CD4-positive, alpha-beta T cell (primary cell): ENCODE measurements at regions not wholly inside any gene's neighbourhood (a gene's known extent, or its start where the extent isn't known, plus 50 kb on each side); places are given as distances from the start of the nearest gene placed in this dataset.

ENCODE experiments used
- ATAC-seq: fragments of 200-7000 bp; cut with Tn5 transposase; one replicate; pipeline ENCODE4 v1.10.0; 2022; ENCODE audit warnings: mild to moderate bottlenecking; ENCODE audit not compliant: poor library complexity
- CTCF ChIA-PET: fragments of 350-600 bp; sonication (Branson Sonifier 250); formaldehyde crosslinking; loops from one replicate; lab custom pipeline; 2021; ENCODE audit warnings: antibody characterized with exemption, inconsistent platforms; lab: Charles Lee
- POLR2A ChIA-PET: fragments of 350-600 bp; sonication (Branson Sonifier 250); formaldehyde crosslinking; loops from one replicate; lab custom pipeline; 2021; ENCODE audit warnings: antibody characterized with exemption, inconsistent platforms; lab: Charles Lee
- DNase-seq, 14 experiments: peaks; one replicate each; pipeline ENCODE4 v3.0.0-alpha.2; 2013 to 2020; ENCODE audit warnings: mixed read lengths in 2 of 14
- H3K27ac ChIP-seq, 2 donors: one replicate each; pipeline versions ENCODE4 v1.5.1 to v1.7.0; 2013; ENCODE audit warnings: low read length in 2 of 2, low read depth in 1 of 2, mild to moderate bottlenecking in 1 of 2
- H3K27me3 ChIP-seq, 2 experiments: 1 replicate in 1 of 2; 2 replicates in 1 of 2; pipeline versions ENCODE4 v1.6.1 to v1.7.0; 2013; ENCODE audit warnings: low read length in 2 of 2, control low read depth in 1 of 2, mild to moderate bottlenecking in 1 of 2, moderate library complexity in 1 of 2; ENCODE audit not compliant: insufficient read depth in 2 of 2, control insufficient read depth in 1 of 2
- H3K36me3 ChIP-seq: one replicate; pipeline ENCODE4 v1.6.1; 2013; ENCODE audit warnings: low read length, control low read depth; ENCODE audit not compliant: insufficient read depth
- H3K4me1 ChIP-seq: one replicate; pipeline ENCODE4 v1.6.1; 2013; ENCODE audit warnings: low read length, control low read depth; ENCODE audit not compliant: insufficient read depth
- H3K4me3 ChIP-seq: one replicate; pipeline ENCODE4 v1.5.1; 2013; ENCODE audit warnings: mild to moderate bottlenecking, low read length, moderate library complexity
- H3K9me3 ChIP-seq, 2 experiments: 1 replicate in 1 of 2; 2 replicates in 1 of 2; pipeline versions ENCODE4 v1.6.1 to v1.7.0; 2013; ENCODE audit warnings: low read length in 2 of 2, mild to moderate bottlenecking in 2 of 2, control low read depth in 1 of 2, moderate library complexity in 1 of 2; ENCODE audit not compliant: control insufficient read depth in 1 of 2, insufficient read depth in 1 of 2
- H3K27ac Mint-ChIP-seq: one replicate; pipeline ENCODE4 v1.8.0; 2020; ENCODE audit warnings: mixed read lengths
- H3K27me3 Mint-ChIP-seq: one replicate; pipeline ENCODE4 v1.8.0; 2021; ENCODE audit warnings: mixed read lengths
- H3K36me3 Mint-ChIP-seq: one replicate; pipeline ENCODE4 v1.8.0; 2021; ENCODE audit warnings: low read depth, mixed read lengths
- H3K4me1 Mint-ChIP-seq: one replicate; pipeline ENCODE4 v1.8.0; 2021; ENCODE audit warnings: low read depth, mixed read lengths
- H3K4me3 Mint-ChIP-seq: one replicate; pipeline ENCODE4 v1.8.0; 2020; ENCODE audit warnings: mild to moderate bottlenecking, mixed read lengths
- H3K9me3 Mint-ChIP-seq: one replicate; pipeline ENCODE4 v1.8.0; 2020; ENCODE audit warnings: mixed read lengths
- intact Hi-C, 2 experiments: fragments of 100-400 bp; cut with DNase I in 1 of 2; cut with micrococcal nuclease in 1 of 2; formaldehyde crosslinking; loops; one replicate each; pipeline versions ENCODE4 v1.15.1 to v1.9.0; 2023 to 2025; cut with DNase I, micrococcal nuclease
- TF ChIP-seq, protein P1 (sequence below): fragments of 200-600 bp; IDR thresholded peaks from one replicate; pipeline ENCODE4 v1.8.0; 2022; ENCODE audit warnings: antibody characterized with exemption, mild to moderate bottlenecking

DNA sequence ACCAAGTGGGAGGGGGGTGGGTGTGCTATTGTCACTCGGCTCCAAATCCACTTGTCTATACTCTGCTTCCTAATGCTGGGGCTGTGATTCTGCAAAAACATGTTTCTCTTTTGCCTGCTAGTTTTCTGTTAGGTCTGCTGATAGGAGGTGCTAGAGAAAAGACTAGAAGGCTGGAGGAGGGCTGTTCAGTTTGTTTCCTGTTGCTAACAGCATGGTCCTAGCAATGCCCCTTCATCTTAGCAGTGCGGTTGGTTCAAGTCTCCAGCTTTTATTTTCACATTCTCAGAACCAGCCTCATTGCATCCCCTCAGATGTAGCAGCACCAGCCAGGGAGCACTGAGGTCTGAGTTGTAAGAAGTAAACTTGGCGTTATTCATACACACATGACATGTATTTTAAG lies 310.2 kb downstream of the YTHDC2 start:
- ATAC-seq: no peak
- Histone ChIP-seq H3K9me3 (no peaks in the 10 kb centered on the region), H3K4me3 (no peak overlapping the region), H3K27me3 (no peaks in the 10 kb centered on the region), H3K27ac (no peak overlapping the region), H3K4me1 (no peaks in the 10 kb centered on the region), H3K36me3 (no peaks in the 10 kb centered on the region)
- Mint-ChIP-seq H3K9me3 (peaks cover 6% of the 10 kb centered on the region), H3K27me3 (no peaks in the 10 kb centered on the region), H3K27ac (no peak overlapping the region), H3K4me1 (no peaks in the 10 kb centered on the region), H3K4me3 (no peak overlapping the region), H3K36me3 (no peaks in the 10 kb centered on the region)
- no peak for DNase-seq
- CTCF ChIA-PET: no interaction called here
- intact Hi-C loops: no loop called here
- POLR2A ChIA-PET: no interaction called here
- TF ChIP-seq, protein P1, sequence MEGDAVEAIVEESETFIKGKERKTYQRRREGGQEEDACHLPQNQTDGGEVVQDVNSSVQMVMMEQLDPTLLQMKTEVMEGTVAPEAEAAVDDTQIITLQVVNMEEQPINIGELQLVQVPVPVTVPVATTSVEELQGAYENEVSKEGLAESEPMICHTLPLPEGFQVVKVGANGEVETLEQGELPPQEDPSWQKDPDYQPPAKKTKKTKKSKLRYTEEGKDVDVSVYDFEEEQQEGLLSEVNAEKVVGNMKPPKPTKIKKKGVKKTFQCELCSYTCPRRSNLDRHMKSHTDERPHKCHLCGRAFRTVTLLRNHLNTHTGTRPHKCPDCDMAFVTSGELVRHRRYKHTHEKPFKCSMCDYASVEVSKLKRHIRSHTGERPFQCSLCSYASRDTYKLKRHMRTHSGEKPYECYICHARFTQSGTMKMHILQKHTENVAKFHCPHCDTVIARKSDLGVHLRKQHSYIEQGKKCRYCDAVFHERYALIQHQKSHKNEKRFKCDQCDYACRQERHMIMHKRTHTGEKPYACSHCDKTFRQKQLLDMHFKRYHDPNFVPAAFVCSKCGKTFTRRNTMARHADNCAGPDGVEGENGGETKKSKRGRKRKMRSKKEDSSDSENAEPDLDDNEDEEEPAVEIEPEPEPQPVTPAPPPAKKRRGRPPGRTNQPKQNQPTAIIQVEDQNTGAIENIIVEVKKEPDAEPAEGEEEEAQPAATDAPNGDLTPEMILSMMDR: no peak

DNA sequence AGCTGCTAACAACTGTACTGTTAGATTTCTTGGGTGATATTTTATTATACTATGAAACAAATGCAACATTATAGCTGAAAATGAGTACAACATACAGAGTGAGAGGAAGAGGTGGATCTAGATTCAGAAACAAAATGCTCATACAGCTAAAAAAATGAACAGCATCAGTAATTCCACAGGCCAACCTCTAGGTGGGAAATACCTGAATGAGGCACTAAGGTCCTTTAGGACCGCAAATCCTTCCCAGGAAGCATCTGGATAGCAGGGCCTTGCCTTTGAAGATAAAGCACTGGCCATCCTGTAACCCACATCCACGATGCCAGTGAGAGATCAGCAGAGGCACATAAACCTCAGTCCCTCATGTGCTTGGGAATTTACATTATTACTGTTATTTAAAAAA lies 310.8 kb downstream of the YTHDC2 start:
- no peak overlapping the region for H3K4me3 Mint-ChIP-seq
- ChIA-PET CTCF (no interaction called here), POLR2A (no interaction called here)
- no peaks in the 10 kb centered on the region for H3K27me3 ChIP-seq
- no peaks in the 10 kb centered on the region for H3K36me3 Mint-ChIP-seq
- H3K36me3 ChIP-seq: no peaks in the 10 kb centered on the region
- H3K4me1 ChIP-seq: no peaks in the 10 kb centered on the region
- TF ChIP-seq, protein P1: no peak
- H3K4me1 Mint-ChIP-seq: no peaks in the 10 kb centered on the region
- H3K27ac ChIP-seq: no peak overlapping the region
- no peak for DNase-seq
- peaks cover 6% of the 10 kb centered on the region for H3K9me3 Mint-ChIP-seq
- no peaks in the 10 kb centered on the region for H3K27me3 Mint-ChIP-seq
- no peaks in the 10 kb centered on the region for H3K9me3 ChIP-seq
- H3K4me3 ChIP-seq: no peak overlapping the region
- no peak overlapping the region for H3K27ac Mint-ChIP-seq
- intact Hi-C loops: no loop called here
- no peak for ATAC-seq

DNA sequence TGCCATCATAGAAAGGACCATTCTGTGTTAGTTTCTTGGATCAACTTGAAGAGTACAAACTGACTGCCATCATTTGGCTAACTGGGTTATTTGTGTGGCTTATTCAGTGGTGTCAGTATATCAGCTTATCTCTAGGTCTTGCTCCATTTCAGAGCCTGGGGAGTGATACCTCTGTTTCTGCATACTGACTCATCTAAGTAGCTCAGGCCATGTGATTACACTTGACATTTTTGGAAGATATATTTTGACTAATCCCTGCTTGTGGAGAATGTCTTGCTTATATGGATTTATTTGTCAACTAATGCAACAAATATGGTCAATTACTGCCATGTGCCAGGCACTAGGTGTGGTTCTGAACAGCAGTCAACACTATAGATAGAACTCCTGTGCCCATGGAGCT lies 311.7 kb downstream of the YTHDC2 start:
- Histone ChIP-seq H3K27me3 (no peaks in the 10 kb centered on the region), H3K4me1 (no peaks in the 10 kb centered on the region), H3K36me3 (no peaks in the 10 kb centered on the region), H3K9me3 (no peaks in the 10 kb centered on the region), H3K27ac (no peak overlapping the region), H3K4me3 (no peak overlapping the region)
- no peak overlapping the region for H3K4me3 Mint-ChIP-seq
- H3K9me3 Mint-ChIP-seq: peaks cover 6% of the 10 kb centered on the region
- H3K36me3 Mint-ChIP-seq: no peaks in the 10 kb centered on the region
- no peaks in the 10 kb centered on the region for H3K4me1 Mint-ChIP-seq
- TF ChIP-seq, protein P1: no peak
- H3K27ac Mint-ChIP-seq: no peak overlapping the region
- ChIA-PET POLR2A (no interaction called here), CTCF (no interaction called here)
- H3K27me3 Mint-ChIP-seq: no peaks in the 10 kb centered on the region
- intact Hi-C loops: no loop called here
- ATAC-seq (no peak), DNase-seq (no peak)
